ENCODE measurements at regions not wholly inside any gene's neighbourhood (a gene's known extent, or its start where the extent isn't known, plus 50 kb on each side); places are given as distances from the start of the nearest gene placed in this dataset.
A peak's percentile ranks its signal among the peaks of the same experiment; 100 is the strongest.

DNA sequence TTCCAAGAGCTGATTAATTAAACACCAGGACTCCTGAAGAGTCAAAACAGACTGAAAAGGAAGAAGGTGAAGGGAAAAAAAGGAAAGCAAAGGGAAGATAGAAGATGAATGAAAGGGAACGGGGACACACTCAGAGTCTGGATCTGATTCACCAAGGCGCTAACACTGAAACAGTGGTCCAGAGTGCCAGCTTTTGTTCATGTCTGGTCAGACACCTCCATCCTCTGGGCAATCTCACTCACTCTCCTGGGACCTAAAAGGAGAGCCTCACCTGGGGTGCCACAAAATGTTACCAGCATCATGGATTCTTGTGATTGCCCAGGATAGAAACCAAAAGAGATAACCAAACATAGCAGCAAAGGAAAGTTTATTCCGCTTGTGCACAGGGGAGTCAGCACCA, 120.3 kb upstream of the AFF2 start:
- TF ChIP-seq, protein P1, sequence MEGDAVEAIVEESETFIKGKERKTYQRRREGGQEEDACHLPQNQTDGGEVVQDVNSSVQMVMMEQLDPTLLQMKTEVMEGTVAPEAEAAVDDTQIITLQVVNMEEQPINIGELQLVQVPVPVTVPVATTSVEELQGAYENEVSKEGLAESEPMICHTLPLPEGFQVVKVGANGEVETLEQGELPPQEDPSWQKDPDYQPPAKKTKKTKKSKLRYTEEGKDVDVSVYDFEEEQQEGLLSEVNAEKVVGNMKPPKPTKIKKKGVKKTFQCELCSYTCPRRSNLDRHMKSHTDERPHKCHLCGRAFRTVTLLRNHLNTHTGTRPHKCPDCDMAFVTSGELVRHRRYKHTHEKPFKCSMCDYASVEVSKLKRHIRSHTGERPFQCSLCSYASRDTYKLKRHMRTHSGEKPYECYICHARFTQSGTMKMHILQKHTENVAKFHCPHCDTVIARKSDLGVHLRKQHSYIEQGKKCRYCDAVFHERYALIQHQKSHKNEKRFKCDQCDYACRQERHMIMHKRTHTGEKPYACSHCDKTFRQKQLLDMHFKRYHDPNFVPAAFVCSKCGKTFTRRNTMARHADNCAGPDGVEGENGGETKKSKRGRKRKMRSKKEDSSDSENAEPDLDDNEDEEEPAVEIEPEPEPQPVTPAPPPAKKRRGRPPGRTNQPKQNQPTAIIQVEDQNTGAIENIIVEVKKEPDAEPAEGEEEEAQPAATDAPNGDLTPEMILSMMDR (IDR thresholded peaks at IDR 0.05), result no peak
- TF ChIP-seq POLR2A (IDR thresholded peaks at IDR 0.05) (no peak), EP300 (IDR thresholded peaks at IDR 0.05) (no peak)
- 80 to 97% methylated on average over 3 of the region's 3 CpGs for WGBS, 2 donors
- no peaks in the 10 kb centered on the region for H3K4me1 ChIP-seq
- no peak overlapping the region for H3K4me3 ChIP-seq
- H3K27ac ChIP-seq, result no peak overlapping the region
- H3K36me3 ChIP-seq, result no peaks in the 10 kb centered on the region
- no peak for DNase-seq (ENCODE audit: low spot score in 2 of 2)
- no peaks in the 10 kb centered on the region for H3K27me3 ChIP-seq
- H3K9me3 ChIP-seq, result peaks cover 0 to 7% (median 0%) of the 10 kb centered on the region in 4 donors

DNA sequence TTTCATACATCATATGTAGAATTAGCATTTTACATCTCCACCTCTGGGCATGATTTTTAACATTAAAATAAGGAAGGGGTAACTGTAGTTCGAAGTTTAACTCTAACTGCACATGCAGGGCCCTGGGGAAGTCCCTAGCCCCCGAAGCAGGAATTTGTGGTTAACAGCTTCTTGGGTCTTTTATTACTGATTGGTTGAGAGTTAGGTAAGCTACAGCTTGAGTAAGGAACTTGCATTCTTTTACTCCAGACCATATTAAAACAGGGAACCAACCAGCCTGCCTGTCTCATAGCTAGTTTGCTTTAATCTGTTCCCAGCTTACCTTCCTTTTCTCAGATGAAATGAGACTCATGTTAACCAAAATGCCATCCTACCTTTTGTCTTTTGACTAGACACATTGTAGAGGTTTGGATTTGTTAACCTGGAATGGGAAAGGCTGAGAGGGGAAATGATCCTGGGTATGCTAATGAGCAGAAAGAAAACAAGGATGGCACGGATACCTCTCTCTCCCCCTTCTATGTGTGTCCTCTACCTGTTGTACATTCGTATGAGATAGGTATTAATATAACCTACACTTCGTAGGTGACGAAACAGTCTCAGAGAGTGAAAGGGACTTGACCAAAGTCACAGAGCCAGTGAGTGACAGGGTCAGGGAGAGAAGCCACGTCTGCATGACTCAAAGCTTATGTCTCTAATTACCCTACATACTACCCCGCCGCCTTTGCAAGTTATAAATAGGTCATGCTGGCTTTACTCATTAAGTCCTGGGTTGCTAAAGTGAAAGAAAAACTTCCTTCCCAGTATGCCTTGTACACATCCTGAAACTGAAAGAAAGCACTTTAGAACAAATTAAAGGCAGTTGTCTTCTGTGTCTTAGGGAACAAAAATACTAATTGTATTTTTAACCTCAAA, 119.5 kb upstream of the AFF2 start:
- 42 to 44% methylated on average over 9 of the region's 9 CpGs for WGBS, 2 donors
- Histone ChIP-seq H3K4me3 (peak overlapping the region in 1 of 4 donors; percentile 12), H3K27me3 (no peaks in the 10 kb centered on the region), H3K27ac (peak overlapping the region in 1 of 4 donors; percentile 45), H3K4me1 (no peaks in the 10 kb centered on the region), H3K36me3 (no peaks in the 10 kb centered on the region), H3K9me3 (no peaks in the 10 kb centered on the region)
- TF ChIP-seq, protein P1 (IDR thresholded peaks at IDR 0.05), result no peak
- TF ChIP-seq EP300 (IDR thresholded peaks at IDR 0.05) (no peak), POLR2A (IDR thresholded peaks at IDR 0.05) (no peak)
- no peak for DNase-seq (ENCODE audit: low spot score in 2 of 2)

DNA sequence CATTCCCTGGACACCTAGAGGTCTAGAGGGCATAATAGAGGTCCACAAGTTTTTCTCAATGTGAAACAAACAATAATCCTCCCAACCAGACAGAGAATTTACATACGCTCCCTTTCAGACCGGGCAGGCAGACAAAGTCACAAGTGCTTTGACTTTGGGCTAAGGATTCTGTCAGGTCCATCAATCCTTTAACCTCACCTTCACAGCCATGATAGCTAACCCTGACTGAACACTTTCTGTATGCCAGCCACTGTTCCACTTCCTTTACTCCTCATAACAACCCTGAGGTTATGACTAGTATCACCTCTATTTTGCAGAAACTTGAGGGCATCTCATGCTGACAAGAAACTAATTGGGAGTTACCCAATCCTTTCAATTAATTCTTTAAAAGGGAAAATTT, 118.8 kb upstream of the AFF2 start:
- H3K27ac ChIP-seq, result peak overlapping the region in 1 of 4 donors; percentile 45
- 26 to 65% methylated on average over 2 of the region's 2 CpGs for WGBS, 2 donors
- H3K4me1 ChIP-seq, result no peaks in the 10 kb centered on the region
- no peaks in the 10 kb centered on the region for H3K36me3 ChIP-seq
- H3K9me3 ChIP-seq, result no peaks in the 10 kb centered on the region
- H3K27me3 ChIP-seq, result no peaks in the 10 kb centered on the region
- no peak for TF ChIP-seq POLR2A (IDR thresholded peaks at IDR 0.05)
- TF ChIP-seq, protein P1 (IDR thresholded peaks at IDR 0.05), result no peak
- TF ChIP-seq EP300 (IDR thresholded peaks at IDR 0.05), result no peak
- peak overlapping the region in 1 of 4 donors; percentile 12 for H3K4me3 ChIP-seq
- no peak for DNase-seq (ENCODE audit: low spot score in 2 of 2)

DNA sequence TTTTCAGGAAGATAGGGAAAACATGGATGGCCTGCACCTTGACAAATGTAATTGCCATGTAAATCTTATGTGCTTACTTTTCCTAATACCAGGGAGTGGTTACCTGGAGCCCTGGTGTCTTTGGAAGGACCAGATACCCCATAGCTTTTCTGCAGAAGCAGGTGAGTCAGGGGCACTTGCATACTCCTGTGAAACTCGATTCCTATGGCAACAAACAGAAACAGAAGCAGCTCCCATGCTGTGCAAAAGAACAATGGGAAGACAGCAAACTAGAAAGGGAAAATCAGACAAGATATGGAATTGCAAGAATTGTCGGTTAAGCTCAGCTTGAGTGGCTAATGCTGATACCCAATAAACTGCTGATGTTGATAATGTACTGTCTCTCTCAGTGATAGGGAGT, 117.4 kb upstream of the AFF2 start:
- no peaks in the 10 kb centered on the region for H3K4me1 ChIP-seq
- TF ChIP-seq, protein P1 (IDR thresholded peaks at IDR 0.05), result no peak
- TF ChIP-seq POLR2A (IDR thresholded peaks at IDR 0.05) (no peak), EP300 (IDR thresholded peaks at IDR 0.05) (no peak)
- no peaks in the 10 kb centered on the region for H3K36me3 ChIP-seq
- no peaks in the 10 kb centered on the region for H3K9me3 ChIP-seq
- 54 to 70% methylated on average over 2 of the region's 2 CpGs for WGBS, 2 donors
- no peak overlapping the region for H3K27ac ChIP-seq
- no peaks in the 10 kb centered on the region for H3K27me3 ChIP-seq
- no peak overlapping the region for H3K4me3 ChIP-seq
- no peak for DNase-seq (ENCODE audit: low spot score in 2 of 2)

DNA sequence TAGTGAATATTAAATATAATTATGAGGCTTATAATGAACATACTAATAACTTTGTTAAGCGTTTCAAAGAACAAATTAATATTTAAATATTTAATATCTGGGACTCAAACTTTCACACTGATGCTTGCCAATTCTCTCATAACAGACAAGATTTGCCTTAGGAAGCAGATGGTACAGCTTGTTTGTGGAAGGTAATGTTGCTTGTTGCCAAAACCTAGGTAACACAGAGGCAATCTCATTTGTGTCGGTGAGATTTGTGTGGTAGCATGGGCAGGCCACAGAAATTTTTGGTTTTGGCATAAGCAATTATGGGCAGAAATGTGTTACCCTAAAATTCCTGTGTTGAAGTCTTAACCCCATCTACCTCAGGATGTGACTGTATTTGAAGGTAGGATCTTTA, 114.9 kb upstream of the AFF2 start:
- H3K27me3 ChIP-seq, result no peaks in the 10 kb centered on the region
- no peaks in the 10 kb centered on the region for H3K9me3 ChIP-seq
- no peaks in the 10 kb centered on the region for H3K4me1 ChIP-seq
- no peak for DNase-seq (ENCODE audit: low spot score in 2 of 2)
- TF ChIP-seq POLR2A (IDR thresholded peaks at IDR 0.05) (no peak), EP300 (IDR thresholded peaks at IDR 0.05) (no peak)
- TF ChIP-seq, protein P1 (IDR thresholded peaks at IDR 0.05), result no peak
- H3K36me3 ChIP-seq, result no peaks in the 10 kb centered on the region
- no peak overlapping the region for H3K4me3 ChIP-seq
- WGBS, 2 donors, result 86 to 89% methylated on average over 2 of the region's 2 CpGs
- H3K27ac ChIP-seq, result no peak overlapping the region
